K562 (cell line): ENCODE measurements at regions not wholly inside any gene's neighbourhood (a gene's known extent, or its start where the extent isn't known, plus 50 kb on each side); places are given as distances from the start of the nearest gene placed in this dataset.
"Not testable (repeated sequence)": the region's sequence is repeated elsewhere in the genome, so short reads cannot be mapped to it uniquely, and the experiment has no call there.

Source experiments
- ATAC-seq: fragments of 200-7000 bp; cut with Tn5 transposase; 3 replicates; pipeline ENCODE4 v1.9.1; 2020; ENCODE audit warnings: moderate library complexity
- BruUV-seq: library from RNA; stranded (reverse); fragments of 400-500 nt; replicated peaks from 2 replicates; lab custom pipeline; 2021; lab: Mats Ljungman, UMichigan
- CTCF ChIA-PET: fragments of 300-600 bp; formaldehyde crosslinking; extraction: SDS; loops from one replicate; lab custom pipeline; 2021; ENCODE audit warnings: low intra/inter-chr PET ratio; lab: Yijun Ruan, JAX
- POLR2A ChIA-PET: fragments of 300-600, 350-650 bp; sonication (Branson Sonifier 250); formaldehyde crosslinking; extraction: SDS; loops from one replicate; lab custom pipeline; 2021; ENCODE audit warnings: antibody characterized with exemption, inconsistent platforms; lab: Yijun Ruan, JAX
- DNase-seq, 4 experiments: peaks; one replicate each; pipeline versions ENCODE4 v3.0.0 to v3.0.0-alpha.2; 2011 to 2018; ENCODE audit warnings: low spot score in 3 of 4, mixed read lengths in 3 of 4; ENCODE audit errors: extremely low read depth in 1 of 4
- FAIRE-seq: peaks from 2 replicates; lab custom pipeline; 2011; peaks lifted over from hg19 to GRCh38; lab: Jason Lieb, UNC
- H2AFZ ChIP-seq: 2 replicates; pipeline ENCODE4 v1.6.0; 2011; ENCODE audit warnings: low read depth, low read length, control low read depth, inconsistent platforms
- H3K27ac ChIP-seq: fragments of 200-600 bp; 3 replicates; pipeline ENCODE4 v1.8.0; 2011; ENCODE audit warnings: low read depth, mild to moderate bottlenecking, control low read depth, inconsistent platforms, low read length, moderate library complexity, mixed read lengths; ENCODE audit errors: extremely low read depth
- H3K27me3 ChIP-seq, 2 experiments: fragments of 300-600 bp in 1 of 2; 2 replicates in 1 of 2; 3 replicates in 1 of 2; pipeline versions ENCODE4 v1.6.0 to v1.8.0; 2011; ENCODE audit warnings: inconsistent platforms in 2 of 2, low read length in 2 of 2, mild to moderate bottlenecking in 1 of 2, mixed read lengths in 1 of 2, moderate library complexity in 1 of 2; ENCODE audit not compliant: control insufficient read depth in 2 of 2, insufficient read depth in 2 of 2
- H3K36me3 ChIP-seq: fragments of 300-600 bp; 3 replicates; pipeline ENCODE4 v1.8.0; 2011; ENCODE audit warnings: mild to moderate bottlenecking, low read length, inconsistent platforms; ENCODE audit not compliant: control insufficient read depth, insufficient read depth
- H3K4me1 ChIP-seq, 2 experiments: fragments of 200-600 bp in 1 of 2; replicated peaks in 1 of 2; 2 replicates in 1 of 2; 3 replicates in 1 of 2; pipeline versions ENCODE4 v1.5.1 to v1.8.0; 2011; ENCODE audit warnings: inconsistent platforms in 2 of 2, low read length in 2 of 2, mild to moderate bottlenecking in 1 of 2, mixed read lengths in 1 of 2, moderate library complexity in 1 of 2; ENCODE audit not compliant: control insufficient read depth in 2 of 2, insufficient read depth in 2 of 2
- H3K4me2 ChIP-seq: 2 replicates; pipeline ENCODE4 v1.6.1; 2011; ENCODE audit warnings: low read length, control low read depth, inconsistent platforms, mixed read lengths; ENCODE audit not compliant: insufficient read depth
- H3K4me3 ChIP-seq: fragments of 200-600 bp; sonication (generic), shearing (Covaris generic); 2 replicates; pipeline ENCODE4 v1.5.1; 2016; ENCODE audit warnings: control low read depth, inconsistent platforms
- H3K79me2 ChIP-seq: fragments of 200-600 bp; 3 replicates; pipeline ENCODE4 v1.8.0; 2011; ENCODE audit warnings: low read length, inconsistent platforms; ENCODE audit not compliant: control insufficient read depth, insufficient read depth
- H3K9ac ChIP-seq, 2 experiments: 2 replicates each; pipeline versions ENCODE4 v1.6.0 to v1.6.1; 2011; ENCODE audit warnings: low read depth in 2 of 2, low read length in 2 of 2, control low read depth in 1 of 2, inconsistent platforms in 1 of 2, mild to moderate bottlenecking in 1 of 2, mixed read lengths in 1 of 2; ENCODE audit not compliant: insufficient read depth in 1 of 2
- H3K9me1 ChIP-seq: one replicate; pipeline ENCODE4 v1.6.0; 2011; ENCODE audit warnings: inconsistent platforms, mild to moderate bottlenecking, low read length, moderate library complexity; ENCODE audit not compliant: control insufficient read depth, insufficient read depth
- H3K9me3 ChIP-seq: replicated peaks from 2 replicates; pipeline ENCODE4 v1.5.1; 2011; ENCODE audit warnings: low read depth, low read length, inconsistent platforms; ENCODE audit not compliant: control insufficient read depth, insufficient read depth
- H4K20me1 ChIP-seq: replicated peaks from 2 replicates; pipeline ENCODE4 v1.6.1; 2011; ENCODE audit warnings: low read length, inconsistent platforms, mixed read lengths; ENCODE audit not compliant: control insufficient read depth, insufficient read depth
- HDAC8 ChIP-seq: fragments of 450-650 bp; IDR thresholded peaks from 2 replicates; pipeline ENCODE4 v1.6.1; 2016; ENCODE audit warnings: mild to moderate bottlenecking, missing genetic modification characterization, moderate library complexity, missing compliant biosample characterization
- PHF8 ChIP-seq: fragments of 200-600 bp; sonication (generic); IDR thresholded peaks from 2 replicates; pipeline ENCODE4 v1.6.1; 2012; ENCODE audit warnings: mixed run types, mild to moderate bottlenecking, inconsistent platforms, low read length, moderate library complexity, borderline replicate concordance
- SNRNP70 ChIP-seq: fragments of 200-400 bp; formaldehyde crosslinking; optimal IDR thresholded peaks from 2 replicates; pipeline ENCODE3; 2017; ENCODE audit warnings: low read depth, low read length
- ZNF740 ChIP-seq, 3 experiments: fragments of 200-800 bp in 1 of 3; sonication (Bioruptor generic) in 1 of 3; sonication (generic) in 1 of 3; formaldehyde crosslinking in 1 of 3; IDR thresholded peaks; 2 replicates each; pipeline versions ENCODE4 v1.6.1 to v1.8.0; 2016 to 2022; ENCODE audit warnings: mild to moderate bottlenecking in 2 of 3, missing compliant biosample characterization in 2 of 3, missing genetic modification characterization in 2 of 3, missing genetic modification reagents in 1 of 3
- WGBS: fragments of 100-300 bp; shearing (Covaris generic); methylation state at CpG from one replicate; pipeline ENCODE4 v1.1.6; 2016; ENCODE audit warnings: low coverage, mixed read lengths; ENCODE audit not compliant: insufficient coverage; ENCODE audit errors: missing lambda C conversion rate; 5-methylcytosine and 5-hydroxymethylcytosine counted together
- in situ Hi-C: fragments of 300-500 bp; cut with MboI; formaldehyde crosslinking; loops from 4 replicates; pipeline ENCODE4 v1.15.0; 2018; ENCODE audit warnings: inconsistent platforms, mixed read lengths
- intact Hi-C: fragments of 100-400 bp; cut with micrococcal nuclease; formaldehyde crosslinking; loops from 2 replicates; pipeline ENCODE4 v1.14.2; 2022

GRCh38 chr18:3349046-3349841 lies 87.3 kb downstream of the MYL12B start:
- H3K36me3 ChIP-seq, CTCF ChIA-PET, H3K27me3 ChIP-seq, H2AFZ ChIP-seq, H3K4me2 ChIP-seq, H3K4me1 ChIP-seq, BruUV-seq, FAIRE-seq, H3K27ac ChIP-seq, H3K9ac ChIP-seq, H3K9me3 ChIP-seq, H3K9me1 ChIP-seq, H3K4me3 ChIP-seq, ATAC-seq, H3K79me2 ChIP-seq, POLR2A ChIA-PET, intact Hi-C loops, DNase-seq, in situ Hi-C loops, H4K20me1 ChIP-seq: not testable (repeated sequence)
- WGBS = 79% methylated on average over 22 of the region's 25 CpGs

GRCh38 chr18:3350021-3350420 lies 88.1 kb downstream of the MYL12B start:
- in situ Hi-C loops = no loop called here

More at GRCh38 chr18:3350021-3350420, 88.1 kb downstream of the MYL12B start:
- no peak for TF ChIP-seq HDAC8 (tag)
- TF ChIP-seq ZNF740 (CRISPR knock-in tag; IDR thresholded peaks at IDR 0.05) = no peak
- no peak for TF ChIP-seq ZNF740 (tag; IDR thresholded peaks at IDR 0.05)
- TF ChIP-seq SNRNP70 = no peak
- TF ChIP-seq PHF8 = no peak
- TF ChIP-seq, all 486 proteins: peak for 0
- Histone ChIP-seq H3K4me3 (no peak overlapping the region), H3K79me2 (no peaks in the 10 kb centered on the region), H2AFZ (no peak overlapping the region), H3K9me1 (no peaks in the 10 kb centered on the region), H3K27me3 (no peaks in the 10 kb centered on the region), H3K4me1 (peaks cover 0 to 8% of the 10 kb centered on the region in 2 experiments; a peak in 1 of 5 replicates), H3K4me2 (no peak overlapping the region), H3K9ac (no peak overlapping the region), H3K27ac (no peak overlapping the region), H4K20me1 (no peaks in the 10 kb centered on the region), H3K36me3 (no peaks in the 10 kb centered on the region), H3K9me3 (no peaks in the 10 kb centered on the region)
- ATAC-seq (no peak), DNase-seq (no peak), FAIRE-seq (no peak)
- CTCF ChIA-PET = interaction anchor here (0.6 kb wide), 1 partner anchor 32 kb away, joined by 5 read pairs; no protein-coding TSS in a partner anchor
- 65% methylated on average over 12 of the region's 14 CpGs for WGBS
- POLR2A ChIA-PET = no interaction called here
- BruUV-seq = no TSS peak
- intact Hi-C loops = no loop called here
